ENCODE measurements at regions not wholly inside any gene's neighbourhood (a gene's known extent, or its start where the extent isn't known, plus 50 kb on each side); places are given as distances from the start of the nearest gene placed in this dataset.
"Not testable (repeated sequence)": the region's sequence is repeated elsewhere in the genome, so short reads cannot be mapped to it uniquely, and the experiment has no call there.

DNA sequence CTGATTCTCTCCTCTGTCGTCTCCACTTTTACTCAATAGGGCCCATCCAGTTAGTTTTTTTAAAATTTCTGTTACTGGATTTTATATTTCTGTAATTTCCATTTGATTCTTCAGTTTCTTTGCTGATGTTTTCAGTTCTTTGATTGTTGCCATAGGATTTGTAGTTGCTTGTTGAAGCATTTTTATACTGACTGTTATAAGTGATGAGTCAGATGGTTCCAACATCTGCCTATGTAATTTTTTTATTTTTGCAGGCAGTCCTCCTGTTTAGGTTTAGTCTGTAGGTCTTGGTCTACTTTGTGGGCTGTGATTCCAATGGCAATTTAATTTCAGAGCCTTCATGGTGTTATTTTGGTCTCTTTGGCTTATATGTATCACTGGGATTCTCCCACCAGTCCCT, 56.4 kb downstream of the VPREB1 start:
- TF ChIP-seq, protein P1, sequence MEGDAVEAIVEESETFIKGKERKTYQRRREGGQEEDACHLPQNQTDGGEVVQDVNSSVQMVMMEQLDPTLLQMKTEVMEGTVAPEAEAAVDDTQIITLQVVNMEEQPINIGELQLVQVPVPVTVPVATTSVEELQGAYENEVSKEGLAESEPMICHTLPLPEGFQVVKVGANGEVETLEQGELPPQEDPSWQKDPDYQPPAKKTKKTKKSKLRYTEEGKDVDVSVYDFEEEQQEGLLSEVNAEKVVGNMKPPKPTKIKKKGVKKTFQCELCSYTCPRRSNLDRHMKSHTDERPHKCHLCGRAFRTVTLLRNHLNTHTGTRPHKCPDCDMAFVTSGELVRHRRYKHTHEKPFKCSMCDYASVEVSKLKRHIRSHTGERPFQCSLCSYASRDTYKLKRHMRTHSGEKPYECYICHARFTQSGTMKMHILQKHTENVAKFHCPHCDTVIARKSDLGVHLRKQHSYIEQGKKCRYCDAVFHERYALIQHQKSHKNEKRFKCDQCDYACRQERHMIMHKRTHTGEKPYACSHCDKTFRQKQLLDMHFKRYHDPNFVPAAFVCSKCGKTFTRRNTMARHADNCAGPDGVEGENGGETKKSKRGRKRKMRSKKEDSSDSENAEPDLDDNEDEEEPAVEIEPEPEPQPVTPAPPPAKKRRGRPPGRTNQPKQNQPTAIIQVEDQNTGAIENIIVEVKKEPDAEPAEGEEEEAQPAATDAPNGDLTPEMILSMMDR (IDR thresholded peaks at IDR 0.05) = not testable (repeated sequence)
- not testable (repeated sequence) for TF ChIP-seq POLR2AphosphoS5, POLR2A (IDR thresholded peaks at IDR 0.05)

Measured in upper lobe of left lung (tissue), 4 donors.